K562 (cell line): ENCODE measurements at regions not wholly inside any gene's neighbourhood (a gene's known extent, or its start where the extent isn't known, plus 50 kb on each side); places are given as distances from the start of the nearest gene placed in this dataset.

Experiments
- ATAC-seq: fragments of 200-7000 bp; cut with Tn5 transposase; 3 replicates; pipeline ENCODE4 v1.9.1; 2020; ENCODE audit warnings: moderate library complexity
- BruUV-seq: library from RNA; stranded (reverse); fragments of 400-500 nt; replicated peaks from 2 replicates; lab custom pipeline; 2021; lab: Mats Ljungman, UMichigan
- CTCF ChIA-PET: fragments of 300-600 bp; formaldehyde crosslinking; extraction: SDS; loops from one replicate; lab custom pipeline; 2021; ENCODE audit warnings: low intra/inter-chr PET ratio; lab: Yijun Ruan, JAX
- POLR2A ChIA-PET: fragments of 300-600, 350-650 bp; sonication (Branson Sonifier 250); formaldehyde crosslinking; extraction: SDS; loops from one replicate; lab custom pipeline; 2021; ENCODE audit warnings: antibody characterized with exemption, inconsistent platforms; lab: Yijun Ruan, JAX
- DNase-seq, 4 experiments: peaks; one replicate each; pipeline versions ENCODE4 v3.0.0 to v3.0.0-alpha.2; 2011 to 2018; ENCODE audit warnings: low spot score in 3 of 4, mixed read lengths in 3 of 4; ENCODE audit errors: extremely low read depth in 1 of 4
- FAIRE-seq: peaks from 2 replicates; lab custom pipeline; 2011; peaks lifted over from hg19 to GRCh38; lab: Jason Lieb, UNC
- H2AFZ ChIP-seq: 2 replicates; pipeline ENCODE4 v1.6.0; 2011; ENCODE audit warnings: low read depth, low read length, control low read depth, inconsistent platforms
- H3K27ac ChIP-seq: fragments of 200-600 bp; 3 replicates; pipeline ENCODE4 v1.8.0; 2011; ENCODE audit warnings: low read depth, mild to moderate bottlenecking, control low read depth, inconsistent platforms, low read length, moderate library complexity, mixed read lengths; ENCODE audit errors: extremely low read depth
- H3K27me3 ChIP-seq, 2 experiments: fragments of 300-600 bp in 1 of 2; 2 replicates in 1 of 2; 3 replicates in 1 of 2; pipeline versions ENCODE4 v1.6.0 to v1.8.0; 2011; ENCODE audit warnings: inconsistent platforms in 2 of 2, low read length in 2 of 2, mild to moderate bottlenecking in 1 of 2, mixed read lengths in 1 of 2, moderate library complexity in 1 of 2; ENCODE audit not compliant: control insufficient read depth in 2 of 2, insufficient read depth in 2 of 2
- H3K36me3 ChIP-seq: fragments of 300-600 bp; 3 replicates; pipeline ENCODE4 v1.8.0; 2011; ENCODE audit warnings: mild to moderate bottlenecking, low read length, inconsistent platforms; ENCODE audit not compliant: control insufficient read depth, insufficient read depth
- H3K4me1 ChIP-seq, 2 experiments: fragments of 200-600 bp in 1 of 2; replicated peaks in 1 of 2; 2 replicates in 1 of 2; 3 replicates in 1 of 2; pipeline versions ENCODE4 v1.5.1 to v1.8.0; 2011; ENCODE audit warnings: inconsistent platforms in 2 of 2, low read length in 2 of 2, mild to moderate bottlenecking in 1 of 2, mixed read lengths in 1 of 2, moderate library complexity in 1 of 2; ENCODE audit not compliant: control insufficient read depth in 2 of 2, insufficient read depth in 2 of 2
- H3K4me2 ChIP-seq: 2 replicates; pipeline ENCODE4 v1.6.1; 2011; ENCODE audit warnings: low read length, control low read depth, inconsistent platforms, mixed read lengths; ENCODE audit not compliant: insufficient read depth
- H3K4me3 ChIP-seq: fragments of 200-600 bp; sonication (generic), shearing (Covaris generic); 2 replicates; pipeline ENCODE4 v1.5.1; 2016; ENCODE audit warnings: control low read depth, inconsistent platforms
- H3K79me2 ChIP-seq: fragments of 200-600 bp; 3 replicates; pipeline ENCODE4 v1.8.0; 2011; ENCODE audit warnings: low read length, inconsistent platforms; ENCODE audit not compliant: control insufficient read depth, insufficient read depth
- H3K9ac ChIP-seq, 2 experiments: 2 replicates each; pipeline versions ENCODE4 v1.6.0 to v1.6.1; 2011; ENCODE audit warnings: low read depth in 2 of 2, low read length in 2 of 2, control low read depth in 1 of 2, inconsistent platforms in 1 of 2, mild to moderate bottlenecking in 1 of 2, mixed read lengths in 1 of 2; ENCODE audit not compliant: insufficient read depth in 1 of 2
- H3K9me1 ChIP-seq: one replicate; pipeline ENCODE4 v1.6.0; 2011; ENCODE audit warnings: inconsistent platforms, mild to moderate bottlenecking, low read length, moderate library complexity; ENCODE audit not compliant: control insufficient read depth, insufficient read depth
- H3K9me3 ChIP-seq: replicated peaks from 2 replicates; pipeline ENCODE4 v1.5.1; 2011; ENCODE audit warnings: low read depth, low read length, inconsistent platforms; ENCODE audit not compliant: control insufficient read depth, insufficient read depth
- H4K20me1 ChIP-seq: replicated peaks from 2 replicates; pipeline ENCODE4 v1.6.1; 2011; ENCODE audit warnings: low read length, inconsistent platforms, mixed read lengths; ENCODE audit not compliant: control insufficient read depth, insufficient read depth
- ADNP ChIP-seq: fragments of 200-800 bp; sonication (Bioruptor generic); IDR thresholded peaks from 2 replicates; pipeline ENCODE4 v1.6.1; 2016; ENCODE audit warnings: missing genetic modification characterization, missing compliant biosample characterization
- CBFA2T3 ChIP-seq: fragments of 450-650 bp; IDR thresholded peaks from 2 replicates; pipeline ENCODE4 v1.6.1; 2017
- CREM ChIP-seq: IDR thresholded peaks from 2 replicates; pipeline ENCODE4 v1.6.1; 2014; ENCODE audit warnings: antibody characterized with exemption, low read depth
- DACH1 ChIP-seq: fragments of 450-650 bp; IDR thresholded peaks from 2 replicates; pipeline ENCODE4 v1.6.1; 2018; ENCODE audit not compliant: partially characterized antibody
- ELF1 ChIP-seq: fragments of 200-800 bp; sonication (Bioruptor generic); IDR thresholded peaks from 2 replicates; pipeline ENCODE4 v1.6.1; 2016; ENCODE audit warnings: missing genetic modification characterization, missing compliant biosample characterization
- ESRRB ChIP-seq: fragments of 250-450 bp; sonication (Bioruptor Pico); IDR thresholded peaks from 2 replicates; pipeline ENCODE4 v1.5.0; 2020; ENCODE audit warnings: mild to moderate bottlenecking, moderate library complexity, borderline replicate concordance
- FOS ChIP-seq: IDR thresholded peaks from 3 replicates; pipeline ENCODE4 v1.6.1; 2011; ENCODE audit not compliant: insufficient read length; ENCODE audit errors: extremely low read depth
- GTF2A2 ChIP-seq: IDR thresholded peaks from 2 replicates; pipeline ENCODE4 v1.6.1; 2016; ENCODE audit warnings: mild to moderate bottlenecking, missing genetic modification characterization, missing compliant biosample characterization
- LEF1 ChIP-seq: fragments of 450-650 bp; IDR thresholded peaks from 2 replicates; pipeline ENCODE4 v1.6.1; 2016; ENCODE audit warnings: mild to moderate bottlenecking
- MYC ChIP-seq, 2 experiments: fragments of 250-450 bp in 1 of 2; sonication (Bioruptor Pico) in 1 of 2; IDR thresholded peaks; 2 replicates each; pipeline versions ENCODE4 v1.5.1 to v1.6.1; 2012 to 2021; ENCODE audit warnings: low read depth in 2 of 2, borderline replicate concordance in 1 of 2, improper control_type of control experiment in 1 of 2, low read length in 1 of 2, mild to moderate bottlenecking in 1 of 2, moderate library complexity in 1 of 2
- SMAD2 ChIP-seq: fragments of 150-350 bp; IDR thresholded peaks from 2 replicates; pipeline ENCODE4 v1.6.1; 2014; ENCODE audit warnings: low read depth, mild to moderate bottlenecking, low read length
- TFAM ChIP-seq: fragments of 250-450 bp; sonication (Bioruptor Pico); conservative IDR thresholded peaks from 2 replicates; pipeline ENCODE4 v1.5.0; 2021; ENCODE audit warnings: mild to moderate bottlenecking, moderate library complexity
- U2AF2 ChIP-seq: fragments of 200-400 bp; formaldehyde crosslinking; optimal IDR thresholded peaks from 2 replicates; pipeline ENCODE3; 2017; ENCODE audit warnings: low read depth, mild to moderate bottlenecking, low read length
- ZC3H8 ChIP-seq: fragments of 450-650 bp; IDR thresholded peaks from 2 replicates; pipeline ENCODE4 v1.6.1; 2017
- ZNF445 ChIP-seq: fragments of 250-450 bp; sonication (Bioruptor Pico); IDR thresholded peaks from 2 replicates; pipeline ENCODE4 v1.4.0; 2020; ENCODE audit warnings: low read depth, mild to moderate bottlenecking, moderate library complexity
- ZNF57 ChIP-seq: fragments of 450-650 bp; formaldehyde crosslinking; IDR thresholded peaks from 2 replicates; pipeline ENCODE4 v1.4.0; 2020; ENCODE audit warnings: mild to moderate bottlenecking, moderate library complexity
- WGBS: fragments of 100-300 bp; shearing (Covaris generic); methylation state at CpG from one replicate; pipeline ENCODE4 v1.1.6; 2016; ENCODE audit warnings: low coverage, mixed read lengths; ENCODE audit not compliant: insufficient coverage; ENCODE audit errors: missing lambda C conversion rate; 5-methylcytosine and 5-hydroxymethylcytosine counted together
- in situ Hi-C: fragments of 300-500 bp; cut with MboI; formaldehyde crosslinking; loops from 4 replicates; pipeline ENCODE4 v1.15.0; 2018; ENCODE audit warnings: inconsistent platforms, mixed read lengths
- intact Hi-C: fragments of 100-400 bp; cut with micrococcal nuclease; formaldehyde crosslinking; loops from 2 replicates; pipeline ENCODE4 v1.14.2; 2022
- TF ChIP-seq, protein P1 (sequence below): sonication (generic); IDR thresholded peaks from 2 replicates; pipeline ENCODE4 v1.6.1; 2016
- TF ChIP-seq, protein P2 (sequence below): fragments of 450-650 bp; IDR thresholded peaks from 2 replicates; pipeline ENCODE4 v1.6.1; 2016; ENCODE audit warnings: low read depth, mild to moderate bottlenecking, moderate library complexity

DNA sequence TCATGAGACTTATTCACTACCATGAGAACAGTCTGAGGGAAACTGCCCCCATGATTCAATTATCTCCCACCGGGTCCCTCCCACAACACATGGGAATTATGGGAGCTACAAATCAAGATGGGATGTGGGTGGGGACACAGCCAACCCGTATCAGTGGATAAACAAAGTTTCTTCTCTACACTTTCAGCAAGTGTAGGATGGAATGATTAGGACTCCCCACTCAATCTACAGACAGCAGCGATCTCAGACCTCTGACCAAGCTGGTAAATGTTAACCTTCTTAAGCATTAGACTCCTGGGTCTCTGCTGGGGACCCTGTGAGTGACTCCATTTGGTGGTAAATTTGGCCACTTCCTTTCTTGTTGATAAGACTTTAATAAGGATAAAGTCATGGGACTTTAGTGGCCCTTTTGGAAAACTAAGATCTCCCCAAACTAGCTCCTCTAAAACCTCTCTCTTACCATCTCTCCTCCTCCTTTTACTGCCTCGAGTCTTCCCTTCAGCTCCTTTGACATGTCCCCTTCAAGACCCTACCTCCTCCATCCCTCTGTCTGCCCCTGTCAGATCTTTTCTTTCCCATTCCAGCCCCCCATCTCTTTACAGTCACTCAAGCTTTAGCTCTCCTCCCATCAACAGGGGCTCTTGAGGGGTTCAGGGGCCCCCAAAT, 71.9 kb downstream of the MYL12B start (continued):
- TF ChIP-seq, protein P1, sequence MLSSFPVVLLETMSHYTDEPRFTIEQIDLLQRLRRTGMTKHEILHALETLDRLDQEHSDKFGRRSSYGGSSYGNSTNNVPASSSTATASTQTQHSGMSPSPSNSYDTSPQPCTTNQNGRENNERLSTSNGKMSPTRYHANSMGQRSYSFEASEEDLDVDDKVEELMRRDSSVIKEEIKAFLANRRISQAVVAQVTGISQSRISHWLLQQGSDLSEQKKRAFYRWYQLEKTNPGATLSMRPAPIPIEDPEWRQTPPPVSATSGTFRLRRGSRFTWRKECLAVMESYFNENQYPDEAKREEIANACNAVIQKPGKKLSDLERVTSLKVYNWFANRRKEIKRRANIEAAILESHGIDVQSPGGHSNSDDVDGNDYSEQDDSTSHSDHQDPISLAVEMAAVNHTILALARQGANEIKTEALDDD, result 0 out of 2 replicates have a peak, but pooled peaks have one; percentile 26
- TF ChIP-seq MYC (IDR thresholded peaks at IDR 0.05; ENCODE audit: low read depth, low read length), result 0 out of 2 replicates have a peak, but pooled peaks have one; percentile 4
- TF ChIP-seq MYC (CRISPR knock-in tag; IDR thresholded peaks at IDR 0.05; ENCODE audit: borderline replicate concordance, low read depth), result no peak
- TF ChIP-seq CBFA2T3, result peak; percentile 40; the same call in 1 of the 2 replicates
- TF ChIP-seq GTF2A2, result no peak
- TF ChIP-seq ADNP (tag), result no peak
- TF ChIP-seq SMAD2, result no peak

DNA sequence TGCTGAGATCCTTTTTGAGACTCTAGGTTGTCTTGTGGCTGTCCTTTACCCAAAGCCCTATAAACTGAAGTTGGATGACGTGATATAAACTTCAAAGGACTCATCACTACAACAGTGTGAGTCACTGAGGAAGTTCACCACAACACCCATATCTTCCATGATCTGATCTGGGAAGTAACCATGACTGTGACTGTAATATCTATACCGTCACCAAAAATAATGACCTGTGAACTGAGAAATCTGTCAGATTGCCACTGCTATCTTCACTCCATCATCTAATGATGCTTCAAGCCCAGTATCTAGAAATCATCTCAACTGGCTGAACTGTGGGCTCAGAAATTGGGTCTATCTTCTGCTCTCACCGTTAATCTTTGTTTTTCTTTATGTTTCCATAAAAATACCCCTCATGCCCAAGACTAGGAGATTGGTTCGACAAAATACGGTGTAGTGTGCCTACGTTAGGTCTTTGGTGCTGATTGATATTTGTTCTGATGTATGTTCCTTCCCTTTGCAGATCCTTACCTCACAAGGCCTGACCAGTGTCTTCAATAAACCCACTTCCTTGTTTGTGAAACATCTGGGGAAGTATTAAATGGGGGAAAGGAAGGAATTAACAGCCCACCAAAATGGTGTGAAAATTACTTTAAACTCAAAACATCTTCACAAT, 78.2 kb downstream of the MYL12B start:
- H3K4me3 ChIP-seq, result no peak overlapping the region
- ChIA-PET POLR2A (interaction anchor here (0.7 kb wide), 1 partner anchor 36 kb away, joined by 3 read pairs; no protein-coding TSS in a partner anchor), CTCF (no interaction called here)
- peak overlapping the region; percentile 44; the same call in 1 of the 2 replicates for H3K4me2 ChIP-seq
- WGBS, result 18% methylated on average over 6 of the region's 6 CpGs
- no peaks in the 10 kb centered on the region for H4K20me1 ChIP-seq
- peak overlapping the region; percentile 57; the same call in 2 of the 3 replicates for H3K27ac ChIP-seq
- DNase-seq (peak in 3 of 4 experiments; percentile 37 to 61 (median 37)), FAIRE-seq (peak; percentile 67), ATAC-seq (peak; percentile 71)
- H3K36me3 ChIP-seq, result no peaks in the 10 kb centered on the region
- H3K9me3 ChIP-seq, result no peaks in the 10 kb centered on the region
- H3K9ac ChIP-seq, result 0 out of 4 replicates have a peak overlapping the region, but pooled peaks of 1 of the 2 experiments have one; percentile 13
- H3K27me3 ChIP-seq, result no peaks in the 10 kb centered on the region
- no peaks in the 10 kb centered on the region for H3K9me1 ChIP-seq
- H2AFZ ChIP-seq, result peak overlapping the region; percentile 88
- H3K79me2 ChIP-seq, result no peaks in the 10 kb centered on the region
- no TSS peak for BruUV-seq
- in situ Hi-C loops, result no loop called here
- intact Hi-C loops, result no loop called here
- H3K4me1 ChIP-seq, result peaks cover 0 to 14% of the 10 kb centered on the region in 2 experiments; a peak in 2 of 5 replicates
- TF ChIP-seq DACH1, result no peak
- TF ChIP-seq ESRRB (CRISPR knock-in tag), result 0 out of 2 replicates have a peak, but pooled peaks have one; percentile 31
- no peak for TF ChIP-seq ZC3H8
- TF ChIP-seq CREM, result peak; percentile 87
- no peak for TF ChIP-seq ZNF445 (CRISPR knock-in tag)
- TF ChIP-seq ZNF57, result no peak
- TF ChIP-seq, protein P2, sequence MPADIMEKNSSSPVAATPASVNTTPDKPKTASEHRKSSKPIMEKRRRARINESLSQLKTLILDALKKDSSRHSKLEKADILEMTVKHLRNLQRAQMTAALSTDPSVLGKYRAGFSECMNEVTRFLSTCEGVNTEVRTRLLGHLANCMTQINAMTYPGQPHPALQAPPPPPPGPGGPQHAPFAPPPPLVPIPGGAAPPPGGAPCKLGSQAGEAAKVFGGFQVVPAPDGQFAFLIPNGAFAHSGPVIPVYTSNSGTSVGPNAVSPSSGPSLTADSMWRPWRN, result no peak
- TF ChIP-seq ELF1 (tag), result no peak
- TF ChIP-seq LEF1, result peak; percentile 95
- TF ChIP-seq FOS, result peak; percentile 37
- no peak for TF ChIP-seq U2AF2
- no peak for TF ChIP-seq TFAM (CRISPR knock-in tag)
